ENCODE measurements at regions not wholly inside any gene's neighbourhood (a gene's known extent, or its start where the extent isn't known, plus 50 kb on each side); places are given as distances from the start of the nearest gene placed in this dataset.

DNA sequence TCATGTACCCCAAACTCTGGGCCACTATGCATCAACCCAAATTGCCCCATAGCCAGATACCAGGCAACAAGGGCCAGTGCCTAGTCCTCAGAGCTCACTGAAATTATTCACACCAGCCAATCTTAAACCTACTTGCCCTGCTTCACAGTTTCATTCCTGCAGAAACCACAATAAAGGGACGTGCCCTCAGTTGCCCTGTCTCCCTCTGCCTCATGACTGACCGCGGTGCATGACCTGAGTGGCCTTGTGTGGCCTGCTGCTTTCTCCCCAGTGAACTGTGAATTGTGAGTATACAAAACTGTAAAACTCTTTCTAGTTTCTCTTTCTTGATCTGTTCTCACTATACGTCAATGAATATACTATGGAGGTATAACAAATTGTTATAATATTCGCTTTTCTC lies 490.9 kb upstream of the MIS18BP1 start:
- no peak for TF ChIP-seq CTCF (IDR thresholded peaks at IDR 0.05; ENCODE audit: low read depth, low read length)
- in situ Hi-C loops (cut with HindIII; ENCODE audit: low sequenced_read_pairs) = no loop called here
- DNase-seq (ENCODE audit: low read depth, low spot score) = no peak
- H3K4me3 ChIP-seq (ENCODE audit: low read depth, low read length) = no peak overlapping the region

DNA sequence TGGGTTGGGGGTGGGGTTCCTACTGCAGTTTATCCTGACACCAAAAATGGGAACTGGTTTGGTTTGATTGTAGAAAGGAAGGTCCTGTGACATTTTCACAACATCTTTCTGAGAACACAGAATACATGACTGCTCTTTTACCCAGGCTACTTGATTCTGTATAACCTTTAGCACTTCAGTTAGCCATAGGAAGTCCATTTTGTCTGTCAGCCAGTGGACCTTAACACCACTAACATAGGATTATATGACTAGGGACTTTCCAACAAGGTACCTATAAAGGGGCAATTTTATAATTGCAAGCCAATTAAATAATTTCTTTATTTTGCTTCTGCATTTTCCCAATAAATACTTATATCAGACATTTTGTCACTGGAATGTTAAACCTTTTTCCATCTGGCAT lies 489.2 kb upstream of the MIS18BP1 start:
- in situ Hi-C loops (cut with HindIII; ENCODE audit: low sequenced_read_pairs) = no loop called here
- DNase-seq (ENCODE audit: low read depth, low spot score) = no peak
- TF ChIP-seq CTCF (IDR thresholded peaks at IDR 0.05; ENCODE audit: low read depth, low read length) = no peak

DNA sequence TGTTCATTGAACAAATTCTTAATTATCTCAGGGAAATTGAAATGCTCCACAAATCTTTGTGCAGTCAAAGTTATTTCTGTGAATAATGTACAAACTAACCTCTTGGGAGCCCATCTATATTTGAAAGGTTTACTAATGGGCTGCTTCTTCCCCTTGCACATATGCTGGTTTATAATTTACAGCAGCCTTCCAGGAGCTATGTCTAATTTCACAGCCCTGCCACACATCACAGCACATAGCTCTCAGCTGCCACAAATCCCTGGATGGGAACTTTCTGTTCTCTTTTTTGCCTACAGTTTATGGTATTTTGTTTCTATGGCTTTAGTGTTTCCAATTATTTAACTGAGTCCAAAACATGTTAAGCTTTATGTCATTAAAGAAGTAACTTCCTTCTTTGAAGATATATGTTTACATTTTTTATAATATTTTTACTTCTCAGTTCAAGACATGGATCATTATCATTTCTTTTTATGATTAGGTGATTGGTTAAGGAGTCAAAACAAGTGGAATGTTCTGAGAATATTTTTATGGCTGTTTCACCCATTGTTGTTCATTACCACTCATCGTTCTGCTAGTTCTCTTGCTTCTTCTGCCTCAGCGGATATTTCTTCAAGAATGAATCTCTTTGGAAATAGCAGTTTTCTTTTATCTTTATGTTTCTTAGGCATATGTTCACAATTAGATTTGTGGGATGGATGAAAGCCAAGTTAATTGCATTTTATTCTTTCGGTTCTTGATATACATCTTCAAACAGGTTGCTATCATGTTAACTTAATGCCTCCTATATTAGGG lies 475.6 kb upstream of the MIS18BP1 start:
- H3K4me3 ChIP-seq (ENCODE audit: low read depth, low read length) = no peak overlapping the region
- no peak for DNase-seq (ENCODE audit: low read depth, low spot score)
- in situ Hi-C loops (cut with HindIII; ENCODE audit: low sequenced_read_pairs) = no loop called here
- no peak for TF ChIP-seq CTCF (IDR thresholded peaks at IDR 0.05; ENCODE audit: low read depth, low read length)

More for the DNA sequence above, 489.2 kb upstream of the MIS18BP1 start:
- no peak overlapping the region for H3K4me3 ChIP-seq (ENCODE audit: low read depth, low read length)

DNA sequence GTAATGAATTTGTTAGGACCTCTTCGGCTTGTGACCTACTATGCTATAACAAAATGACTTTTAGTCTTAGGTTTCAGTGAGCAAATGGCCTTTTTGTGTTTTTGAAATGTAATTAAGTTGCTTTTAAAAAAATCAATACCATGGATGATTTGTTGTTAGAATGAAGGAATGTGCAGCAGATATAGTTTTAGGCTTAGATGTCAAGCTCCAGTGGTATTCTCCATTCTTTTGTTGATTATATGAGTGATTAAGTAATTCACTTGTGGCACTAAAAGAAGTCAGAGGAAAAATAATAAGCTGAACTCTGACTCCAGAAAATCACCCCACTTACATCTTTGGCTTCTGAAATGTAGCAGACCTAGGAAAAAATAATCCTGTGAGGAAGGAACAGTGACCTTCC lies 474.1 kb upstream of the MIS18BP1 start:
- in situ Hi-C loops (cut with HindIII; ENCODE audit: low sequenced_read_pairs) = no loop called here
- no peak overlapping the region for H3K4me3 ChIP-seq (ENCODE audit: low read depth, low read length)
- TF ChIP-seq CTCF (IDR thresholded peaks at IDR 0.05; ENCODE audit: low read depth, low read length) = no peak
- DNase-seq (ENCODE audit: low read depth, low spot score) = no peak

DNA sequence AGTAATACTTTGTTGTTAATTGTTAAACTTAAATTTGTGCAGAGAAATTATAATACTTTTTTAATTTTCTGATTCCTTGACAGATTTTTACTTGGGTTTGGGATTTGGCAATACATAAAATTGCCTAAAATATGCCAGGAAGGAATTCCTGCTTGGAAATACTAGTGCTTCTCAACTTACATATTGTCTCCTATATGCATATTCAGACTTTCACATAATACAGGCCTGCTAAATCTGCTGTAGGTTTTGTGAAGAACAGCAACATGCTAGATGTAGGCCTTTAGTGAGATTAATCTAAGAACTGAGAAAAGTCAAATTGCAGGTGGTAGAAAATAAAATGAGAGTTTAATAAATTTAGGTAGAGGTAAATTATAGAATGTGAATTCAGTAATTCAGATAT lies 468.5 kb upstream of the MIS18BP1 start:
- no peak overlapping the region for H3K4me3 ChIP-seq (ENCODE audit: low read depth, low read length)
- in situ Hi-C loops (cut with HindIII; ENCODE audit: low sequenced_read_pairs) = no loop called here
- no peak for TF ChIP-seq CTCF (IDR thresholded peaks at IDR 0.05; ENCODE audit: low read depth, low read length)
- no peak for DNase-seq (ENCODE audit: low read depth, low spot score)

DNA sequence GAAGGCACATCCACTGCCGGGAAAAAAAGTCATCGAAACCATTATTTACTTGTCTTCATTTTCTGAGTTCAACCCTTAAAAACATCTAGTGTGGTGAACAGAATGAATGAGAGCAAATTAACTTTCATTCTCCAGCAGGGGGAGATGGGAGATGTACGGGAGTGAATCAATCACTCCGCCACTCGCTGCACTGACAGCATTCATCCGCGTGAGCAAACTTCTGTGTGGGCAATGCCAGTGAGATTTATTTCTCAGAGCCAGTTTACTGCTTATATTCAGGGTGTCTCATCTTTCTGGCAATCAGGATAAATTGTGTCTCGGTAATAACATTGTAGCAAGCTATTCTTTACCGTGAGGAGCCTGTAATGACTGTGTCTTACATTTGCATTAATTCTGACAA lies 463.6 kb upstream of the MIS18BP1 start:
- no peak overlapping the region for H3K4me3 ChIP-seq (ENCODE audit: low read depth, low read length)
- in situ Hi-C loops (cut with HindIII; ENCODE audit: low sequenced_read_pairs) = no loop called here
- peak; percentile 12 for DNase-seq (ENCODE audit: low read depth, low spot score)
- peak; percentile 24 for TF ChIP-seq CTCF (IDR thresholded peaks at IDR 0.05; ENCODE audit: low read depth, low read length)
